ENCODE measurements at regions not wholly inside any gene's neighbourhood (a gene's known extent, or its start where the extent isn't known, plus 50 kb on each side); places are given as distances from the start of the nearest gene placed in this dataset.

- H3K9me3 ChIP-seq (ENCODE audit: control insufficient read depth in 4 of 4, low read length in 3 of 4), result no peaks in the 10 kb centered on the region
- peaks cover 0 to 5% (median 0%) of the 10 kb centered on the region in 4 donors for H3K27me3 ChIP-seq (ENCODE audit: control insufficient read depth in 4 of 4, insufficient read depth in 4 of 4, low read length in 3 of 4)
- no peaks in the 10 kb centered on the region for H3K4me1 ChIP-seq (ENCODE audit: control insufficient read depth in 4 of 4, insufficient read depth in 4 of 4, low read length in 3 of 4)
- no peaks in the 10 kb centered on the region for H3K36me3 ChIP-seq (ENCODE audit: control insufficient read depth in 4 of 4, insufficient read depth in 3 of 4, low read depth in 1 of 4, low read length in 3 of 4)
- TF ChIP-seq SP1 (IDR thresholded peaks at IDR 0.05) (no peak), HNF4G (IDR thresholded peaks at IDR 0.05) (no peak), EGR1 (IDR thresholded peaks at IDR 0.05; ENCODE audit: low read depth in 2 of 2) (no peak), JUND (IDR thresholded peaks at IDR 0.05) (no peak), RAD21 (IDR thresholded peaks at IDR 0.05) (no peak), YY1 (IDR thresholded peaks at IDR 0.05) (no peak), NR2F2 (IDR thresholded peaks at IDR 0.05) (no peak), FOXA1 (IDR thresholded peaks at IDR 0.05) (no peak), RXRA (IDR thresholded peaks at IDR 0.05) (no peak), FOXA2 (IDR thresholded peaks at IDR 0.05) (no peak), HNF4A (conservative IDR thresholded peaks at IDR 0.05) (no peak), GABPA (IDR thresholded peaks at IDR 0.05 in 1 of 2, conservative IDR thresholded peaks at IDR 0.05 in 1 of 2) (no peak)
- TF ChIP-seq, protein P1, sequence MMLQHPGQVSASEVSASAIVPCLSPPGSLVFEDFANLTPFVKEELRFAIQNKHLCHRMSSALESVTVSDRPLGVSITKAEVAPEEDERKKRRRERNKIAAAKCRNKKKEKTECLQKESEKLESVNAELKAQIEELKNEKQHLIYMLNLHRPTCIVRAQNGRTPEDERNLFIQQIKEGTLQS (IDR thresholded peaks at IDR 0.05), result no peak
- TF ChIP-seq, protein P2, sequence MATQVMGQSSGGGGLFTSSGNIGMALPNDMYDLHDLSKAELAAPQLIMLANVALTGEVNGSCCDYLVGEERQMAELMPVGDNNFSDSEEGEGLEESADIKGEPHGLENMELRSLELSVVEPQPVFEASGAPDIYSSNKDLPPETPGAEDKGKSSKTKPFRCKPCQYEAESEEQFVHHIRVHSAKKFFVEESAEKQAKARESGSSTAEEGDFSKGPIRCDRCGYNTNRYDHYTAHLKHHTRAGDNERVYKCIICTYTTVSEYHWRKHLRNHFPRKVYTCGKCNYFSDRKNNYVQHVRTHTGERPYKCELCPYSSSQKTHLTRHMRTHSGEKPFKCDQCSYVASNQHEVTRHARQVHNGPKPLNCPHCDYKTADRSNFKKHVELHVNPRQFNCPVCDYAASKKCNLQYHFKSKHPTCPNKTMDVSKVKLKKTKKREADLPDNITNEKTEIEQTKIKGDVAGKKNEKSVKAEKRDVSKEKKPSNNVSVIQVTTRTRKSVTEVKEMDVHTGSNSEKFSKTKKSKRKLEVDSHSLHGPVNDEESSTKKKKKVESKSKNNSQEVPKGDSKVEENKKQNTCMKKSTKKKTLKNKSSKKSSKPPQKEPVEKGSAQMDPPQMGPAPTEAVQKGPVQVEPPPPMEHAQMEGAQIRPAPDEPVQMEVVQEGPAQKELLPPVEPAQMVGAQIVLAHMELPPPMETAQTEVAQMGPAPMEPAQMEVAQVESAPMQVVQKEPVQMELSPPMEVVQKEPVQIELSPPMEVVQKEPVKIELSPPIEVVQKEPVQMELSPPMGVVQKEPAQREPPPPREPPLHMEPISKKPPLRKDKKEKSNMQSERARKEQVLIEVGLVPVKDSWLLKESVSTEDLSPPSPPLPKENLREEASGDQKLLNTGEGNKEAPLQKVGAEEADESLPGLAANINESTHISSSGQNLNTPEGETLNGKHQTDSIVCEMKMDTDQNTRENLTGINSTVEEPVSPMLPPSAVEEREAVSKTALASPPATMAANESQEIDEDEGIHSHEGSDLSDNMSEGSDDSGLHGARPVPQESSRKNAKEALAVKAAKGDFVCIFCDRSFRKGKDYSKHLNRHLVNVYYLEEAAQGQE (IDR thresholded peaks at IDR 0.05), result no peak
- TF ChIP-seq, protein P3, sequence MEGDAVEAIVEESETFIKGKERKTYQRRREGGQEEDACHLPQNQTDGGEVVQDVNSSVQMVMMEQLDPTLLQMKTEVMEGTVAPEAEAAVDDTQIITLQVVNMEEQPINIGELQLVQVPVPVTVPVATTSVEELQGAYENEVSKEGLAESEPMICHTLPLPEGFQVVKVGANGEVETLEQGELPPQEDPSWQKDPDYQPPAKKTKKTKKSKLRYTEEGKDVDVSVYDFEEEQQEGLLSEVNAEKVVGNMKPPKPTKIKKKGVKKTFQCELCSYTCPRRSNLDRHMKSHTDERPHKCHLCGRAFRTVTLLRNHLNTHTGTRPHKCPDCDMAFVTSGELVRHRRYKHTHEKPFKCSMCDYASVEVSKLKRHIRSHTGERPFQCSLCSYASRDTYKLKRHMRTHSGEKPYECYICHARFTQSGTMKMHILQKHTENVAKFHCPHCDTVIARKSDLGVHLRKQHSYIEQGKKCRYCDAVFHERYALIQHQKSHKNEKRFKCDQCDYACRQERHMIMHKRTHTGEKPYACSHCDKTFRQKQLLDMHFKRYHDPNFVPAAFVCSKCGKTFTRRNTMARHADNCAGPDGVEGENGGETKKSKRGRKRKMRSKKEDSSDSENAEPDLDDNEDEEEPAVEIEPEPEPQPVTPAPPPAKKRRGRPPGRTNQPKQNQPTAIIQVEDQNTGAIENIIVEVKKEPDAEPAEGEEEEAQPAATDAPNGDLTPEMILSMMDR (IDR thresholded peaks at IDR 0.05; ENCODE audit: low read depth, low read length, missing input control), result no peak
- TF ChIP-seq, protein P4, sequence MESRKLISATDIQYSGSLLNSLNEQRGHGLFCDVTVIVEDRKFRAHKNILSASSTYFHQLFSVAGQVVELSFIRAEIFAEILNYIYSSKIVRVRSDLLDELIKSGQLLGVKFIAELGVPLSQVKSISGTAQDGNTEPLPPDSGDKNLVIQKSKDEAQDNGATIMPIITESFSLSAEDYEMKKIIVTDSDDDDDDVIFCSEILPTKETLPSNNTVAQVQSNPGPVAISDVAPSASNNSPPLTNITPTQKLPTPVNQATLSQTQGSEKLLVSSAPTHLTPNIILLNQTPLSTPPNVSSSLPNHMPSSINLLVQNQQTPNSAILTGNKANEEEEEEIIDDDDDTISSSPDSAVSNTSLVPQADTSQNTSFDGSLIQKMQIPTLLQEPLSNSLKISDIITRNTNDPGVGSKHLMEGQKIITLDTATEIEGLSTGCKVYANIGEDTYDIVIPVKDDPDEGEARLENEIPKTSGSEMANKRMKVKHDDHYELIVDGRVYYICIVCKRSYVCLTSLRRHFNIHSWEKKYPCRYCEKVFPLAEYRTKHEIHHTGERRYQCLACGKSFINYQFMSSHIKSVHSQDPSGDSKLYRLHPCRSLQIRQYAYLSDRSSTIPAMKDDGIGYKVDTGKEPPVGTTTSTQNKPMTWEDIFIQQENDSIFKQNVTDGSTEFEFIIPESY (IDR thresholded peaks at IDR 0.05), result no peak
- no peak overlapping the region for H3K27ac ChIP-seq (ENCODE audit: low read depth in 1 of 2, low read length in 2 of 2)
- no peak for DNase-seq (ENCODE audit: low spot score)
- H3K4me3 ChIP-seq (ENCODE audit: low read depth in 1 of 3, low read length in 3 of 3), result no peak overlapping the region
- no peak overlapping the region for H3K9ac ChIP-seq (ENCODE audit: low read depth in 1 of 2, low read length in 2 of 2)
- WGBS, result 79% methylated on average over 6 of the region's 6 CpGs
Observed at GRCh38 chr17:71527311-71527710, 593.5 kb upstream of the SOX9 start.

GRCh38 chr17:71528210-71528609, 592.6 kb upstream of the SOX9 start:
- H3K9ac ChIP-seq (ENCODE audit: low read depth in 1 of 2, low read length in 2 of 2), result no peak overlapping the region
- no peak overlapping the region for H3K27ac ChIP-seq (ENCODE audit: low read depth in 1 of 2, low read length in 2 of 2)
- no peaks in the 10 kb centered on the region for H3K4me1 ChIP-seq (ENCODE audit: control insufficient read depth in 4 of 4, insufficient read depth in 4 of 4, low read length in 3 of 4)
- peaks cover 0 to 5% (median 0%) of the 10 kb centered on the region in 4 donors for H3K27me3 ChIP-seq (ENCODE audit: control insufficient read depth in 4 of 4, insufficient read depth in 4 of 4, low read length in 3 of 4)
- DNase-seq (ENCODE audit: low spot score), result no peak
- H3K4me3 ChIP-seq (ENCODE audit: low read depth in 1 of 3, low read length in 3 of 3), result no peak overlapping the region
- H3K36me3 ChIP-seq (ENCODE audit: control insufficient read depth in 4 of 4, insufficient read depth in 3 of 4, low read depth in 1 of 4, low read length in 3 of 4), result no peaks in the 10 kb centered on the region
- H3K9me3 ChIP-seq (ENCODE audit: control insufficient read depth in 4 of 4, low read length in 3 of 4), result no peaks in the 10 kb centered on the region
- TF ChIP-seq EGR1 (IDR thresholded peaks at IDR 0.05; ENCODE audit: low read depth in 2 of 2), result no peak
- TF ChIP-seq, protein P2 (IDR thresholded peaks at IDR 0.05), result no peak
- no peak for TF ChIP-seq HNF4A (conservative IDR thresholded peaks at IDR 0.05)
- TF ChIP-seq FOXA2 (IDR thresholded peaks at IDR 0.05), result no peak
- no peak for TF ChIP-seq NR2F2 (IDR thresholded peaks at IDR 0.05)
- TF ChIP-seq RXRA (IDR thresholded peaks at IDR 0.05), result no peak
- TF ChIP-seq RAD21 (IDR thresholded peaks at IDR 0.05), result no peak
- no peak for TF ChIP-seq JUND (IDR thresholded peaks at IDR 0.05)
- TF ChIP-seq, protein P1 (IDR thresholded peaks at IDR 0.05), result no peak
- no peak for TF ChIP-seq HNF4G (IDR thresholded peaks at IDR 0.05)
- TF ChIP-seq YY1 (IDR thresholded peaks at IDR 0.05), result no peak
- no peak for TF ChIP-seq FOXA1 (IDR thresholded peaks at IDR 0.05)
- TF ChIP-seq GABPA (IDR thresholded peaks at IDR 0.05 in 1 of 2, conservative IDR thresholded peaks at IDR 0.05 in 1 of 2), result no peak
- TF ChIP-seq, protein P3 (IDR thresholded peaks at IDR 0.05; ENCODE audit: low read depth, low read length, missing input control), result no peak
- TF ChIP-seq MAX (IDR thresholded peaks at IDR 0.05), result no peak

Data from liver (tissue), 8 donors.